Left forelimb (tissue), 1 donor: ENCODE measurements at regions not wholly inside any gene's neighbourhood (a gene's known extent, or its start where the extent isn't known, plus 50 kb on each side); places are given as distances from the start of the nearest gene placed in this dataset.

ENCODE experiments used
- DNase-seq: peaks from one replicate; pipeline ENCODE4 v3.0.0-alpha.2; 2018; ENCODE audit warnings: low spot score

GRCh38 chr15:95866711-95867440, 463.6 kb upstream of the NR2F2 start:
- no peak for DNase-seq

GRCh38 chr15:95868450-95868849, 462.1 kb upstream of the NR2F2 start:
- no peak for DNase-seq

- no peak for DNase-seq
Measured at GRCh38 chr15:95868970-95869369, 461.5 kb upstream of the NR2F2 start.

GRCh38 chr15:95869920-95870319, 460.6 kb upstream of the NR2F2 start:
- DNase-seq, result no peak

- no peak for DNase-seq
Measured at GRCh38 chr15:95872366-95872771, 458.1 kb upstream of the NR2F2 start.

- DNase-seq, result no peak
Measured at GRCh38 chr15:95874637-95875036, 455.9 kb upstream of the NR2F2 start.

GRCh38 chr15:95875121-95875643, 455.3 kb upstream of the NR2F2 start:
- DNase-seq, result no peak

- DNase-seq, result no peak
Measured at GRCh38 chr15:95880031-95880570, 450.4 kb upstream of the NR2F2 start.

GRCh38 chr15:95880630-95881029, 449.9 kb upstream of the NR2F2 start:
- no peak for DNase-seq

- no peak for DNase-seq
Measured at GRCh38 chr15:95883064-95883463, 447.4 kb upstream of the NR2F2 start.

GRCh38 chr15:95884276-95884675, 446.2 kb upstream of the NR2F2 start:
- no peak for DNase-seq

- no peak for DNase-seq
Measured at GRCh38 chr15:95887666-95888390, 442.7 kb upstream of the NR2F2 start.

GRCh38 chr15:95888762-95889161, 441.7 kb upstream of the NR2F2 start:
- DNase-seq, result no peak

GRCh38 chr15:95894407-95894956, 436.0 kb upstream of the NR2F2 start:
- no peak for DNase-seq

GRCh38 chr15:95895508-95895907, 435.0 kb upstream of the NR2F2 start:
- no peak for DNase-seq

- no peak for DNase-seq
Measured at GRCh38 chr15:95897651-95898050, 432.8 kb upstream of the NR2F2 start.

- no peak for DNase-seq
Measured at GRCh38 chr15:95898761-95899160, 431.7 kb upstream of the NR2F2 start.

- DNase-seq, result no peak
Measured at GRCh38 chr15:95901271-95901670, 429.2 kb upstream of the NR2F2 start.

GRCh38 chr15:95902606-95903005, 427.9 kb upstream of the NR2F2 start:
- no peak for DNase-seq

- no peak for DNase-seq
Measured at GRCh38 chr15:95903352-95903751, 427.1 kb upstream of the NR2F2 start.

GRCh38 chr15:95910643-95911212, 419.8 kb upstream of the NR2F2 start:
- DNase-seq, result no peak

GRCh38 chr15:95911570-95912279, 418.8 kb upstream of the NR2F2 start:
- DNase-seq, result no peak
